GM12878 (cell line): ENCODE measurements at regions not wholly inside any gene's neighbourhood (a gene's known extent, or its start where the extent isn't known, plus 50 kb on each side); places are given as distances from the start of the nearest gene placed in this dataset.

ENCODE experiments used
- ATAC-seq: fragments of 200-7000 bp; cut with Tn5 transposase; 3 replicates; pipeline ENCODE4 v1.9.1; 2020; ENCODE audit warnings: mild to moderate bottlenecking, moderate library complexity
- BruUV-seq: library from RNA; stranded (reverse); fragments of 400-500 nt; replicated peaks from 2 replicates; lab custom pipeline; 2021; lab: Mats Ljungman, UMichigan
- CTCF ChIA-PET: fragments of 300-600 bp; sonication (Branson Sonifier 250); formaldehyde crosslinking; extraction: SDS; loops from one replicate; lab custom pipeline; 2021; ENCODE audit warnings: inconsistent platforms; lab: Yijun Ruan, JAX
- POLR2A ChIA-PET: fragments of 350-600 bp; formaldehyde crosslinking; extraction: SDS; loops from one replicate; lab custom pipeline; 2021; ENCODE audit warnings: inconsistent platforms; lab: Charles Lee
- RAD21 ChIA-PET: fragments of 300-600 bp; sonication (Branson Sonifier 250); formaldehyde crosslinking; loops from one replicate; lab custom pipeline; 2023; ENCODE audit warnings: antibody characterized with exemption; ENCODE audit not compliant: unreplicated experiment; lab: Charles Lee
- SMC1A ChIA-PET: fragments of 300-600 bp; sonication (Branson Sonifier 250); formaldehyde crosslinking; loops from one replicate; lab custom pipeline; 2023; ENCODE audit not compliant: unreplicated experiment, uncharacterized antibody; lab: Charles Lee
- DNase-seq: peaks from one replicate; pipeline ENCODE4 v3.0.0-alpha.2; 2011; ENCODE audit warnings: low read depth, low spot score
- FAIRE-seq: peaks from 3 replicates; lab custom pipeline; 2011; peaks lifted over from hg19 to GRCh38; lab: Jason Lieb, UNC
- H2AFZ ChIP-seq: 2 replicates; pipeline ENCODE4 v1.6.0; 2011; ENCODE audit warnings: low read depth, low read length, control low read depth; ENCODE audit not compliant: control insufficient read depth
- H3K27ac ChIP-seq: 2 replicates; pipeline ENCODE4 v1.5.1; 2011; ENCODE audit warnings: control low read depth; ENCODE audit not compliant: control insufficient read depth, insufficient read depth
- H3K27me3 ChIP-seq, 2 experiments: replicated peaks in 1 of 2; 2 replicates each; pipeline versions ENCODE4 v1.6.0 to v1.6.1; 2011; ENCODE audit warnings: low read length in 1 of 2; ENCODE audit not compliant: control insufficient read depth in 2 of 2, insufficient read depth in 2 of 2
- H3K36me3 ChIP-seq, 2 experiments: 2 replicates each; pipeline ENCODE4 v1.5.1; 2011; ENCODE audit warnings: low read length in 1 of 2; ENCODE audit not compliant: control insufficient read depth in 2 of 2, insufficient read depth in 2 of 2
- H3K4me1 ChIP-seq: 2 replicates; pipeline ENCODE4 v1.6.1; 2011; ENCODE audit warnings: mild to moderate bottlenecking, low read length, moderate library complexity, mixed read lengths; ENCODE audit not compliant: control insufficient read depth, insufficient read depth
- H3K4me2 ChIP-seq: 2 replicates; pipeline ENCODE4 v1.6.0; 2011; ENCODE audit warnings: control low read depth; ENCODE audit not compliant: control insufficient read depth, insufficient read depth
- H3K4me3 ChIP-seq: fragments of 200-600 bp; sonication (generic); 2 replicates; pipeline ENCODE4 v1.5.1; 2016
- H3K79me2 ChIP-seq: 2 replicates; pipeline ENCODE4 v1.6.0; 2011; ENCODE audit warnings: low read length; ENCODE audit not compliant: control insufficient read depth, insufficient read depth
- H3K9ac ChIP-seq: 2 replicates; pipeline ENCODE4 v1.8.0; 2011; ENCODE audit warnings: low read length, control low read depth, mixed read lengths; ENCODE audit not compliant: control insufficient read depth, insufficient read depth
- H3K9me3 ChIP-seq: replicated peaks from 3 replicates; pipeline ENCODE4 v1.5.1; 2011; ENCODE audit warnings: mild to moderate bottlenecking, low read length; ENCODE audit not compliant: control insufficient read depth, insufficient read depth
- H4K20me1 ChIP-seq: 2 replicates; pipeline ENCODE4 v1.6.0; 2011; ENCODE audit not compliant: control insufficient read depth, insufficient read depth
- CHD4 ChIP-seq: fragments of 200-600 bp; sonication (generic); IDR thresholded peaks from 2 replicates; pipeline ENCODE4 v1.6.1; 2016; ENCODE audit warnings: mild to moderate bottlenecking
- CUX1 ChIP-seq: IDR thresholded peaks from 2 replicates; pipeline ENCODE4 v1.6.1; 2012; ENCODE audit warnings: improper control_type of control experiment, low read depth, low read length; ENCODE audit not compliant: insufficient replicate concordance
- EED ChIP-seq: sonication (generic); IDR thresholded peaks from 2 replicates; pipeline ENCODE4 v1.6.1; 2016; ENCODE audit warnings: antibody characterized with exemption, low read depth
- ELK1 ChIP-seq: IDR thresholded peaks from 2 replicates; pipeline ENCODE4 v1.6.1; 2012; ENCODE audit warnings: low read depth, low read length, improper control_type of control experiment
- MTA3 ChIP-seq: IDR thresholded peaks from 2 replicates; pipeline ENCODE4 v1.6.1; 2012; ENCODE audit warnings: low read length, inconsistent platforms, borderline replicate concordance
- MYB ChIP-seq: fragments of 150-350 bp; IDR thresholded peaks from 2 replicates; pipeline ENCODE4 v1.6.1; 2014; ENCODE audit warnings: mild to moderate bottlenecking, low read depth, low read length, borderline replicate concordance
- POLR2A ChIP-seq: IDR thresholded peaks from 2 replicates; pipeline ENCODE4 v1.6.1; 2011; ENCODE audit warnings: low read depth, mild to moderate bottlenecking, low read length
- RUNX3 ChIP-seq: IDR thresholded peaks from 2 replicates; pipeline ENCODE4 v1.6.1; 2012; ENCODE audit warnings: low read length, inconsistent platforms
- SUZ12 ChIP-seq: fragments of 200-600 bp; sonication (generic); IDR thresholded peaks from one replicate; pipeline ENCODE4 v1.6.1; 2018; ENCODE audit warnings: antibody characterized with exemption, mild to moderate bottlenecking; ENCODE audit not compliant: unreplicated experiment
- TCF7 ChIP-seq: IDR thresholded peaks from 2 replicates; pipeline ENCODE4 v1.6.1; 2014; ENCODE audit warnings: antibody characterized with exemption, borderline replicate concordance
- USF2 ChIP-seq: IDR thresholded peaks from 2 replicates; pipeline ENCODE4 v1.6.1; 2011; ENCODE audit warnings: low read depth, low read length, improper control_type of control experiment, borderline replicate concordance
- WGBS: methylation state at CpG from one replicate; pipeline ENCODE4 v1.1.6; 2016; ENCODE audit warnings: low lambda C conversion rate; ENCODE audit not compliant: insufficient replicate concordance, insufficient coverage; ENCODE audit errors: missing lambda C conversion rate; 5-methylcytosine and 5-hydroxymethylcytosine counted together
- in situ Hi-C: fragments of 300-500 bp; cut with MboI; formaldehyde crosslinking; loops from 9 replicates; pipeline ENCODE4 v1.14.3; 2018; ENCODE audit warnings: mixed read lengths
- intact Hi-C: fragments of 100-400 bp; cut with micrococcal nuclease; formaldehyde crosslinking; loops from one replicate; pipeline ENCODE4 v1.14.2; 2022; ENCODE audit not compliant: unreplicated experiment

- in situ Hi-C loops (no loop called here), intact Hi-C loops (no loop called here)
- ATAC-seq (no peak), FAIRE-seq (no peak), DNase-seq (no peak)
- Histone ChIP-seq H3K4me1 (no peaks in the 10 kb centered on the region), H3K4me3 (no peak overlapping the region), H3K27ac (no peak overlapping the region), H3K36me3 (no peaks in the 10 kb centered on the region), H3K9me3 (no peaks in the 10 kb centered on the region; the same call in 2 of the 3 replicates), H3K9ac (no peak overlapping the region), H3K4me2 (no peak overlapping the region), H2AFZ (no peak overlapping the region), H3K27me3 (no peaks in the 10 kb centered on the region), H4K20me1 (no peaks in the 10 kb centered on the region), H3K79me2 (no peaks in the 10 kb centered on the region)
- 9% methylated on average over 2 of the region's 2 CpGs for WGBS
- TF ChIP-seq MYB (no peak), POLR2A (no peak), RUNX3 (no peak), CUX1 (no peak), CHD4 (no peak), MTA3 (no peak), SUZ12 (no peak), USF2 (no peak), ELK1 (no peak), EED (no peak), TCF7 (no peak)
- RAD21 ChIA-PET: no interaction called here
- POLR2A ChIA-PET: no interaction called here
- CTCF ChIA-PET: no interaction called here
- BruUV-seq: no TSS peak
- SMC1A ChIA-PET: no interaction called here
These were observed 201.6 kb upstream of the SOX9 start for GRCh38 chr17:71919186-71919585.
